PFSK-1 (cell line): ENCODE measurements at regions not wholly inside any gene's neighbourhood (a gene's known extent, or its start where the extent isn't known, plus 50 kb on each side); places are given as distances from the start of the nearest gene placed in this dataset.

Experiments used
- POLR2AphosphoS5 ChIP-seq: IDR thresholded peaks from 2 replicates; pipeline ENCODE4 v1.6.1; 2012; ENCODE audit warnings: low read depth, mild to moderate bottlenecking, control low read depth, low read length, moderate library complexity
- SIN3A ChIP-seq: IDR thresholded peaks from 2 replicates; pipeline ENCODE4 v1.6.1; 2012; ENCODE audit warnings: mild to moderate bottlenecking, low read length, moderate library complexity, borderline replicate concordance; ENCODE audit not compliant: insufficient read depth
- TAF1 ChIP-seq: IDR thresholded peaks from 2 replicates; pipeline ENCODE4 v1.6.1; 2012; ENCODE audit warnings: low read length, control low read depth, borderline replicate concordance; ENCODE audit not compliant: insufficient read depth
- TF ChIP-seq, protein P1 (sequence below), 2 experiments: IDR thresholded peaks; 2 replicates each; pipeline versions ENCODE4 v1.6.1 to v1.8.0; 2011 to 2012; ENCODE audit warnings: low read depth in 2 of 2, low read length in 2 of 2, control low read depth in 1 of 2, inconsistent platforms in 1 of 2, mild to moderate bottlenecking in 1 of 2, moderate library complexity in 1 of 2; ENCODE audit not compliant: insufficient read depth in 1 of 2

DNA sequence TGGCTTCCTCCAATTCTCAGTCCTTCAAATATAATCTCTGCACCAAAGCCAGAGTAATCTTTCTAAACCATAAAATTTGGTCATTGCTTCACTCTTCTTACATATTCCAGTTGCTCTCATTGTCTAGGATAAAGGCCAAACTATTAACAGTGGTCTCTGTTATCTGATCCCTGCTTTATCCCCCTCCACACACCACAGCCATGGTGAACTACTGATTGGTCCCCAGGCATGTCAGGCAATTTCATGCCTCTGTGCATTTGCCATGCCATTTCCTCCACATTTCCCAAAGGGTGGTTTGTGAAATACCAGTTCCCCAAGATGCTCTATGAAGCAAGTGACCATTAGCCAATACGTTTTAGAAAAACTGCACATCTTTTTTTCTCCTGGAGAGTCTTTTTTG is 97.0 kb downstream of the FAM181B start:
- no peak for TF ChIP-seq SIN3A
- no peak for TF ChIP-seq POLR2AphosphoS5
- TF ChIP-seq TAF1: no peak
- TF ChIP-seq, protein P1, sequence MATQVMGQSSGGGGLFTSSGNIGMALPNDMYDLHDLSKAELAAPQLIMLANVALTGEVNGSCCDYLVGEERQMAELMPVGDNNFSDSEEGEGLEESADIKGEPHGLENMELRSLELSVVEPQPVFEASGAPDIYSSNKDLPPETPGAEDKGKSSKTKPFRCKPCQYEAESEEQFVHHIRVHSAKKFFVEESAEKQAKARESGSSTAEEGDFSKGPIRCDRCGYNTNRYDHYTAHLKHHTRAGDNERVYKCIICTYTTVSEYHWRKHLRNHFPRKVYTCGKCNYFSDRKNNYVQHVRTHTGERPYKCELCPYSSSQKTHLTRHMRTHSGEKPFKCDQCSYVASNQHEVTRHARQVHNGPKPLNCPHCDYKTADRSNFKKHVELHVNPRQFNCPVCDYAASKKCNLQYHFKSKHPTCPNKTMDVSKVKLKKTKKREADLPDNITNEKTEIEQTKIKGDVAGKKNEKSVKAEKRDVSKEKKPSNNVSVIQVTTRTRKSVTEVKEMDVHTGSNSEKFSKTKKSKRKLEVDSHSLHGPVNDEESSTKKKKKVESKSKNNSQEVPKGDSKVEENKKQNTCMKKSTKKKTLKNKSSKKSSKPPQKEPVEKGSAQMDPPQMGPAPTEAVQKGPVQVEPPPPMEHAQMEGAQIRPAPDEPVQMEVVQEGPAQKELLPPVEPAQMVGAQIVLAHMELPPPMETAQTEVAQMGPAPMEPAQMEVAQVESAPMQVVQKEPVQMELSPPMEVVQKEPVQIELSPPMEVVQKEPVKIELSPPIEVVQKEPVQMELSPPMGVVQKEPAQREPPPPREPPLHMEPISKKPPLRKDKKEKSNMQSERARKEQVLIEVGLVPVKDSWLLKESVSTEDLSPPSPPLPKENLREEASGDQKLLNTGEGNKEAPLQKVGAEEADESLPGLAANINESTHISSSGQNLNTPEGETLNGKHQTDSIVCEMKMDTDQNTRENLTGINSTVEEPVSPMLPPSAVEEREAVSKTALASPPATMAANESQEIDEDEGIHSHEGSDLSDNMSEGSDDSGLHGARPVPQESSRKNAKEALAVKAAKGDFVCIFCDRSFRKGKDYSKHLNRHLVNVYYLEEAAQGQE (IDR thresholded peaks at IDR 0.05; ENCODE audit: insufficient read depth in 1 of 2, low read depth in 2 of 2, low read length in 2 of 2): no peak
